ENCODE measurements at regions not wholly inside any gene's neighbourhood (a gene's known extent, or its start where the extent isn't known, plus 50 kb on each side); places are given as distances from the start of the nearest gene placed in this dataset.

GRCh38 chr13:44860454-44860853 lies 128.8 kb downstream of the NUFIP1 start:
- BruUV-seq (replicated peaks), result no TSS peak
- DNase-seq (no peak), ATAC-seq (no peak)
- CTCF ChIA-PET, result no interaction called here
- no peaks in the 10 kb centered on the region for H3K36me3 ChIP-seq (ENCODE audit: low read depth, low read length)
- intact Hi-C loops (cut with micrococcal nuclease), result no loop called here
- no peak overlapping the region for H2AFZ ChIP-seq (ENCODE audit: low read length)
- H3K9ac ChIP-seq (ENCODE audit: low read length), result no peak overlapping the region
- no peak overlapping the region for H3K4me3 ChIP-seq (ENCODE audit: low read length)
- H3K9me2 ChIP-seq (replicated peaks; ENCODE audit: low read length), result no peaks in the 10 kb centered on the region
- H4K20me1 ChIP-seq (ENCODE audit: low read length), result no peaks in the 10 kb centered on the region
- H3K79me2 ChIP-seq (ENCODE audit: low read length), result no peaks in the 10 kb centered on the region
- H3F3A ChIP-seq (ENCODE audit: low read length, unreplicated experiment), result no peaks in the 10 kb centered on the region
- POLR2A ChIA-PET (ENCODE audit: unreplicated experiment), result no interaction called here
- H3K27ac ChIP-seq (ENCODE audit: low read length), result no peak overlapping the region
- H3K4me1 ChIP-seq (ENCODE audit: insufficient read depth, low read length), result no peaks in the 10 kb centered on the region; the same call in 1 of the 2 replicates
- H3K4me2 ChIP-seq (ENCODE audit: low read length), result no peak overlapping the region
- TF ChIP-seq EZH2phosphoT487 (IDR thresholded peaks at IDR 0.05; ENCODE audit: borderline replicate concordance, low read length), result no peak
- TF ChIP-seq, protein P1, sequence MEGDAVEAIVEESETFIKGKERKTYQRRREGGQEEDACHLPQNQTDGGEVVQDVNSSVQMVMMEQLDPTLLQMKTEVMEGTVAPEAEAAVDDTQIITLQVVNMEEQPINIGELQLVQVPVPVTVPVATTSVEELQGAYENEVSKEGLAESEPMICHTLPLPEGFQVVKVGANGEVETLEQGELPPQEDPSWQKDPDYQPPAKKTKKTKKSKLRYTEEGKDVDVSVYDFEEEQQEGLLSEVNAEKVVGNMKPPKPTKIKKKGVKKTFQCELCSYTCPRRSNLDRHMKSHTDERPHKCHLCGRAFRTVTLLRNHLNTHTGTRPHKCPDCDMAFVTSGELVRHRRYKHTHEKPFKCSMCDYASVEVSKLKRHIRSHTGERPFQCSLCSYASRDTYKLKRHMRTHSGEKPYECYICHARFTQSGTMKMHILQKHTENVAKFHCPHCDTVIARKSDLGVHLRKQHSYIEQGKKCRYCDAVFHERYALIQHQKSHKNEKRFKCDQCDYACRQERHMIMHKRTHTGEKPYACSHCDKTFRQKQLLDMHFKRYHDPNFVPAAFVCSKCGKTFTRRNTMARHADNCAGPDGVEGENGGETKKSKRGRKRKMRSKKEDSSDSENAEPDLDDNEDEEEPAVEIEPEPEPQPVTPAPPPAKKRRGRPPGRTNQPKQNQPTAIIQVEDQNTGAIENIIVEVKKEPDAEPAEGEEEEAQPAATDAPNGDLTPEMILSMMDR (conservative IDR thresholded peaks at IDR 0.05; ENCODE audit: low read depth, low read length), result no peak
- no peak for TF ChIP-seq EZH2 (IDR thresholded peaks at IDR 0.05; ENCODE audit: low read length, unreplicated experiment)
- H3K27me3 ChIP-seq (ENCODE audit: low read length), result no peaks in the 10 kb centered on the region
- H3K9me3 ChIP-seq (ENCODE audit: low read length), result no peaks in the 10 kb centered on the region

- ATAC-seq, result no peak
- H2AFZ ChIP-seq (ENCODE audit: low read length), result no peak overlapping the region
- H3K27ac ChIP-seq (ENCODE audit: low read length), result no peak overlapping the region
- ChIA-PET CTCF (no interaction called here), POLR2A (ENCODE audit: unreplicated experiment) (no interaction called here)
- DNase-seq, result no peak
- no peaks in the 10 kb centered on the region for H3F3A ChIP-seq (ENCODE audit: low read length, unreplicated experiment)
- H3K9ac ChIP-seq (ENCODE audit: low read length), result no peak overlapping the region
- H3K4me1 ChIP-seq (ENCODE audit: insufficient read depth, low read length), result peaks cover 13% of the 10 kb centered on the region
- intact Hi-C loops (cut with micrococcal nuclease), result no loop called here
- H3K9me3 ChIP-seq (ENCODE audit: low read length), result no peaks in the 10 kb centered on the region
- no peaks in the 10 kb centered on the region for H3K9me2 ChIP-seq (replicated peaks; ENCODE audit: low read length)
- no peaks in the 10 kb centered on the region for H4K20me1 ChIP-seq (ENCODE audit: low read length)
- H3K27me3 ChIP-seq (ENCODE audit: low read length), result no peaks in the 10 kb centered on the region
- H3K36me3 ChIP-seq (ENCODE audit: low read depth, low read length), result no peaks in the 10 kb centered on the region
- TF ChIP-seq EZH2 (IDR thresholded peaks at IDR 0.05; ENCODE audit: low read length, unreplicated experiment) (no peak), EZH2phosphoT487 (IDR thresholded peaks at IDR 0.05; ENCODE audit: borderline replicate concordance, low read length) (no peak)
- TF ChIP-seq, protein P1 (conservative IDR thresholded peaks at IDR 0.05; ENCODE audit: low read depth, low read length), result no peak
- no peaks in the 10 kb centered on the region for H3K79me2 ChIP-seq (ENCODE audit: low read length)
- H3K4me3 ChIP-seq (ENCODE audit: low read length), result no peak overlapping the region
- BruUV-seq (replicated peaks), result no TSS peak
- no peak overlapping the region for H3K4me2 ChIP-seq (ENCODE audit: low read length)
Observed at GRCh38 chr13:44857736-44858135, 131.5 kb downstream of the NUFIP1 start.

DNA sequence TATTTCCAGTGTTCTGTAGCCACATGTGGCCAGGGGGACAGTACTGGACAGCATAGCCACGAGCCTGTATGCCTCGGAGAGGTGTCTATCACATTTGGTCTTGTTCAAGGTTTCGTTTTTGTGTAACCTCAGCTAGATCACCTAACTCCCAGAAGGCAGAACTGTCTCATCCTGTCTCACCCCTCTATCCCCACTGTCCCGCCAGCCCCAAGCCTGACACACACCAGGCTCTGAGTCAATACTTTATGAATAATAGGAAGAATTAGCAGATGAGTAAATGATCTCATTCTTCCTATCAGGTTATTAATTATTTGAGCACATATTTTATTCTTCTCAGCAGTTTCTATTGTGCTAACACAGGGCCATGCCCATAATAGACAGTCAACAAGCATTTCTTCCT lies 132.2 kb downstream of the NUFIP1 start:
- CTCF ChIA-PET, result no interaction called here

More for the DNA sequence above, 132.2 kb downstream of the NUFIP1 start:
- Histone ChIP-seq H4K20me1 (ENCODE audit: low read length) (no peaks in the 10 kb centered on the region), H3K27me3 (ENCODE audit: low read length) (no peaks in the 10 kb centered on the region), H3K4me1 (ENCODE audit: insufficient read depth, low read length) (peaks cover 13% of the 10 kb centered on the region), H3K36me3 (ENCODE audit: low read depth, low read length) (no peaks in the 10 kb centered on the region), H3K9ac (ENCODE audit: low read length) (no peak overlapping the region), H3K9me2 (replicated peaks; ENCODE audit: low read length) (no peaks in the 10 kb centered on the region), H3K27ac (ENCODE audit: low read length) (no peak overlapping the region), H3K4me3 (ENCODE audit: low read length) (no peak overlapping the region), H3K4me2 (ENCODE audit: low read length) (peak overlapping the region; percentile 44; the same call in 1 of the 2 replicates), H3F3A (ENCODE audit: low read length, unreplicated experiment) (no peaks in the 10 kb centered on the region), H2AFZ (ENCODE audit: low read length) (peak overlapping the region; percentile 35; the same call in 1 of the 2 replicates), H3K9me3 (ENCODE audit: low read length) (no peaks in the 10 kb centered on the region), H3K79me2 (ENCODE audit: low read length) (no peaks in the 10 kb centered on the region)
- DNase-seq, result peak; percentile 35
- no peak for TF ChIP-seq EZH2phosphoT487 (IDR thresholded peaks at IDR 0.05; ENCODE audit: borderline replicate concordance, low read length)
- no peak for TF ChIP-seq EZH2 (IDR thresholded peaks at IDR 0.05; ENCODE audit: low read length, unreplicated experiment)
- TF ChIP-seq, protein P1 (conservative IDR thresholded peaks at IDR 0.05; ENCODE audit: low read depth, low read length), result no peak
- ATAC-seq, result peak; percentile 84
- intact Hi-C loops (cut with micrococcal nuclease), result no loop called here
- BruUV-seq (replicated peaks), result no TSS peak
- POLR2A ChIA-PET (ENCODE audit: unreplicated experiment), result no interaction called here

All from PC-3 (cell line).